Fibroblast of lung (primary cell): ENCODE measurements at regions not wholly inside any gene's neighbourhood (a gene's known extent, or its start where the extent isn't known, plus 50 kb on each side); places are given as distances from the start of the nearest gene placed in this dataset.

Experiments used
- DNase-seq, 2 donors: peaks; one replicate each; pipeline versions ENCODE4 v3.0.0 to v3.0.0-alpha.2; 2010; ENCODE audit warnings: low read depth in 2 of 2
- H2AFZ ChIP-seq: 2 replicates; pipeline ENCODE4 v1.5.1; 2012; ENCODE audit warnings: low read length, control low read depth, inconsistent platforms
- H3K27ac ChIP-seq: 2 replicates; pipeline ENCODE4 v1.5.1; 2011; ENCODE audit warnings: low read length, control low read depth; ENCODE audit not compliant: insufficient read depth
- H3K27me3 ChIP-seq: 2 replicates; pipeline ENCODE4 v1.5.1; 2011; ENCODE audit warnings: mild to moderate bottlenecking, low read length; ENCODE audit not compliant: control insufficient read depth, insufficient read depth
- H3K36me3 ChIP-seq: 2 replicates; pipeline ENCODE4 v1.5.1; 2011; ENCODE audit warnings: low read length; ENCODE audit not compliant: control insufficient read depth, insufficient read depth
- H3K4me1 ChIP-seq: 2 replicates; pipeline ENCODE4 v1.5.1; 2011; ENCODE audit warnings: low read length; ENCODE audit not compliant: control insufficient read depth, insufficient read depth; ENCODE audit errors: extremely low read depth
- H3K4me2 ChIP-seq: 2 replicates; pipeline ENCODE4 v1.5.1; 2011; ENCODE audit warnings: low read length, control low read depth; ENCODE audit not compliant: insufficient read depth; ENCODE audit errors: extremely low read depth
- H3K4me3 ChIP-seq, 4 experiments: fragments of 200-600 bp in 1 of 4; sonication (generic) in 1 of 4; replicated peaks in 1 of 4; 2 replicates each; pipeline ENCODE4 v1.5.1; 2011 to 2016; ENCODE audit warnings: low read length in 4 of 4, low read depth in 3 of 4, mild to moderate bottlenecking in 3 of 4, control low read depth in 2 of 4, inconsistent platforms in 1 of 4, mixed read lengths in 1 of 4; ENCODE audit not compliant: insufficient read depth in 1 of 4; ENCODE audit errors: control extremely low read depth in 1 of 4
- H3K79me2 ChIP-seq: 2 replicates; pipeline ENCODE4 v1.5.1; 2012; ENCODE audit warnings: mild to moderate bottlenecking, low read length, inconsistent platforms; ENCODE audit not compliant: control insufficient read depth, insufficient read depth
- H3K9ac ChIP-seq: 2 replicates; pipeline ENCODE4 v1.5.1; 2011; ENCODE audit warnings: mild to moderate bottlenecking, low read length, control low read depth; ENCODE audit not compliant: insufficient read depth
- H3K9me3 ChIP-seq: 2 replicates; pipeline ENCODE4 v1.5.1; 2012; ENCODE audit warnings: low read depth, low read length; ENCODE audit not compliant: control insufficient read depth, insufficient read depth
- H4K20me1 ChIP-seq: 2 replicates; pipeline ENCODE4 v1.5.1; 2011; ENCODE audit warnings: low read length; ENCODE audit not compliant: control insufficient read depth, insufficient read depth; ENCODE audit errors: extremely low read depth
- CTCF ChIP-seq, 2 donors: IDR thresholded peaks in 1 of 2; conservative IDR thresholded peaks in 1 of 2; 1 replicate in 1 of 2; 2 replicates in 1 of 2; pipeline ENCODE4 v1.5.1; 2011 to 2012; ENCODE audit warnings: low read length in 2 of 2, control low read depth in 1 of 2, inconsistent platforms in 1 of 2, low read depth in 1 of 2, mild to moderate bottlenecking in 1 of 2
- EZH2 ChIP-seq: IDR thresholded peaks from 2 replicates; pipeline ENCODE4 v1.5.1; 2012; ENCODE audit warnings: low read length, control low read depth, mild to moderate bottlenecking; ENCODE audit errors: missing control alignments

DNA sequence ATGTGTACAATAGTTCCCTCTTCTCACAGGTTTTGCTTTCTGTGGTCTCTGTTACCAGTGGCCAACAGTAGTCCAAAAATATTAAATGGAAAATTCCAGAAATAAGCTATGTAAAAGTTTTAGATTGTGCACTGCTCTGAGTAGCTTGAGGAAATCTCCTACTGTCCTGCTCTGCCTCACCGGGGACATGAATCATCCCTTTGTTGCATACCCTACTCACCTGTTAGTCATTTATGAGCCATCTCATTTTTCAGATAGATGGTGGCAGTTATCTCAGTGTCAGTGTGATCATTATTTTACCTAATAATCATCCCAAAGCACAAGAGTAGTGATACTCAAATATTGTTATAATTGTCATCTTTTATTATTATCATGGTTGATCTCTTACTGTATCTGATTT, 688.1 kb downstream of the PLA2G4A start:
- Histone ChIP-seq H3K79me2 (no peaks in the 10 kb centered on the region), H3K27me3 (no peaks in the 10 kb centered on the region), H3K36me3 (no peaks in the 10 kb centered on the region), H3K4me1 (no peaks in the 10 kb centered on the region), H2AFZ (no peak overlapping the region), H3K4me3 (no peak overlapping the region), H3K9me3 (no peaks in the 10 kb centered on the region), H3K27ac (no peak overlapping the region), H3K9ac (no peak overlapping the region), H3K4me2 (no peak overlapping the region), H4K20me1 (no peaks in the 10 kb centered on the region)
- no peak for DNase-seq
- TF ChIP-seq EZH2: no peak

DNA sequence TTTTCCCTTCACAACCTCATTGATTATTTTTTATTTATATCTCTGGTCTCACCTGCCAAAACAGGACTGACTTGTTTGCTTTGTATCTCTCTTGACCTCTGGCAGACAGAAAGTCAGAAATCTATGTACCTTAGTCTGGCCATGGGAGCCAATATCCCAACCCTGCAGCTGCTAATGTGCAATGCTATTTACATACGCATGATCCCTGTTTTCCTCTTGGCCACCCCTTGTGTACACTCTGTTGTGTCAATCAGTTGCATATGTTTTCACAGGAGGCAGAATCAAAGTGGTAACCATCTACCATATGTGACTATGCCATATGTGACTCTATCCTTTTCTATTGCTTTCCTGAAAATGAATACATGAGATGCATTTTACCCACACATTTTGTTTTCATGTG, 688.8 kb downstream of the PLA2G4A start:
- Histone ChIP-seq H3K4me2 (no peak overlapping the region), H3K9me3 (no peaks in the 10 kb centered on the region), H3K9ac (no peak overlapping the region), H3K27me3 (no peaks in the 10 kb centered on the region), H3K27ac (no peak overlapping the region), H3K36me3 (no peaks in the 10 kb centered on the region), H4K20me1 (no peaks in the 10 kb centered on the region), H3K4me1 (no peaks in the 10 kb centered on the region), H3K4me3 (no peak overlapping the region), H3K79me2 (no peaks in the 10 kb centered on the region), H2AFZ (no peak overlapping the region)
- TF ChIP-seq CTCF (conservative IDR thresholded peaks at IDR 0.05 in 1 of 2, IDR thresholded peaks at IDR 0.05 in 1 of 2; ENCODE audit: low read depth in 1 of 2, low read length in 2 of 2) (no peak), EZH2 (no peak)
- DNase-seq: no peak

DNA sequence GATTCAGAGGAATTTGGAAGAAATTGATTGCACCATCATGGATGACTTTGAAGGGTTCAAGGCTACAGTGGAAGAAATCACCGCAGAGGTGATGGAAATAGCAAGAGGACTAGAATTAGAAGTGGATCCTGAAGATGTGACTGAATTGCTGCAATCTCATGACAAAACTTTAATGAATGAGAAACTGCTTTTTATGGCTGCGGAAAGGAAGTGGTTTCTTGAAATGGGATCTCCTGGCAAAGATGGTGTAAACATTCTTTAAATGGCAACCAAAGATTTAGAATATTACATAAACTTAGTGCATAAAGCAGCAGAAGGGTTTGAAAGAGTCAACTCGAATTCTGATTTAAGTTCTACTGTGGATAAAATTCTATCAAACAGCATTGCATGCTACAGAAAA, 698.6 kb downstream of the PLA2G4A start:
- Histone ChIP-seq H3K4me3 (no peak overlapping the region), H3K9ac (no peak overlapping the region), H4K20me1 (no peaks in the 10 kb centered on the region), H3K79me2 (no peaks in the 10 kb centered on the region), H3K27ac (no peak overlapping the region), H3K27me3 (no peaks in the 10 kb centered on the region), H3K36me3 (no peaks in the 10 kb centered on the region), H3K4me1 (no peaks in the 10 kb centered on the region), H3K9me3 (no peaks in the 10 kb centered on the region), H2AFZ (no peak overlapping the region), H3K4me2 (no peak overlapping the region)
- TF ChIP-seq CTCF (conservative IDR thresholded peaks at IDR 0.05 in 1 of 2, IDR thresholded peaks at IDR 0.05 in 1 of 2; ENCODE audit: low read depth in 1 of 2, low read length in 2 of 2) (no peak), EZH2 (no peak)
- DNase-seq: peak in 1 of 2 donors; percentile 18
